C4-2B (cell line): ENCODE measurements at regions not wholly inside any gene's neighbourhood (a gene's known extent, or its start where the extent isn't known, plus 50 kb on each side); places are given as distances from the start of the nearest gene placed in this dataset.

ENCODE experiments used
- ZFX ChIP-seq: fragments of 450-650 bp; IDR thresholded peaks from 2 replicates; pipeline ENCODE4 v1.6.1; 2017
- TF ChIP-seq, protein P1 (sequence below): fragments of 450-650 bp; conservative IDR thresholded peaks from 2 replicates; pipeline ENCODE4 v1.5.1; 2017; ENCODE audit warnings: mild to moderate bottlenecking

DNA sequence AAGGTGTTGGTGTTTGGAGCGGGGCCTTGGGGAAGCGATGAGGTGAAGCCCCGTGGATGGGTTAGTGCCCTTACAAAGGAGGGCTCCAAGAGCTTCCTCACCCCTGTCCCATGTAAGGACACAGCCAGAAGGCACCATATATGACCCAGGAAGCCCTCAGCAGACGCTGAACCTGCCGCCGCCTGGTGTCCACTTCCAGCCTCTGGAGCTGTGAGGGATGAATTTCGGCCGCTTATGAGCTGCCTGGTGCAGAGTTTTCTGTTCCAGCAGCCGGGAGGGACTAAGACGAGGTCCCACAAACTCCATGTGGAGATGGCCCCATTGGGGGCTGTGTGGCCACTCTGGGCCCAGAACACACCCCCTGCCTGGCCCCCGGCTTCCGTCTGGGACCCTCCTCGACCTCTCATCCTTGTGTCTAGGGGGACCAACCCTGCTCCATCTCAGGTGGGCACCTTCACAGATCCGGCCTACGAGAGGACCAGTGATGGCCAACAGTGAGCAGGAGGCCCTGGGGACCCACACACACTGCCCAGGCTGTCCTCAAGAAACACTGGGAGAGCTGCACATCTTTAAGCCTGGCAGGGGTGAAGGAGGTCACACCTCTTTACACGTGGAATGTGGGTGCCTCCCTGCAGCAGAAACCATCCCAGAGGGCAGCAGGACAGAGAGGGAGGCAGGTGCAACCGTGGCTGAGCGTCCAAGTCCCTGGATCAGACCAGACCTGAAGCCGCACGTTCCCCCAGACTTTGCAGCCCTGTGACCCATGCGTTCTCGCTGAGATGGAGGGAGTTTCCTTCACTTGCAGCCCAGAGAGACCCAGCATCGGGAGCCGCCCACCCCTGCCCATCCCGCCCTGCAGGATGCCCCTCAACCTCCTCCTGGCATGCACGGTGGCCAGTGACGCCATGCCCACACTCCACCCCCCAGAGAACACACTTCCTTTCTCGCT lies 96.1 kb downstream of the PDGFA start:
- TF ChIP-seq, protein P1, sequence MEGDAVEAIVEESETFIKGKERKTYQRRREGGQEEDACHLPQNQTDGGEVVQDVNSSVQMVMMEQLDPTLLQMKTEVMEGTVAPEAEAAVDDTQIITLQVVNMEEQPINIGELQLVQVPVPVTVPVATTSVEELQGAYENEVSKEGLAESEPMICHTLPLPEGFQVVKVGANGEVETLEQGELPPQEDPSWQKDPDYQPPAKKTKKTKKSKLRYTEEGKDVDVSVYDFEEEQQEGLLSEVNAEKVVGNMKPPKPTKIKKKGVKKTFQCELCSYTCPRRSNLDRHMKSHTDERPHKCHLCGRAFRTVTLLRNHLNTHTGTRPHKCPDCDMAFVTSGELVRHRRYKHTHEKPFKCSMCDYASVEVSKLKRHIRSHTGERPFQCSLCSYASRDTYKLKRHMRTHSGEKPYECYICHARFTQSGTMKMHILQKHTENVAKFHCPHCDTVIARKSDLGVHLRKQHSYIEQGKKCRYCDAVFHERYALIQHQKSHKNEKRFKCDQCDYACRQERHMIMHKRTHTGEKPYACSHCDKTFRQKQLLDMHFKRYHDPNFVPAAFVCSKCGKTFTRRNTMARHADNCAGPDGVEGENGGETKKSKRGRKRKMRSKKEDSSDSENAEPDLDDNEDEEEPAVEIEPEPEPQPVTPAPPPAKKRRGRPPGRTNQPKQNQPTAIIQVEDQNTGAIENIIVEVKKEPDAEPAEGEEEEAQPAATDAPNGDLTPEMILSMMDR, result no peak
- TF ChIP-seq ZFX, result no peak
